Adipocyte (in vitro differentiated cells): ENCODE measurements at regions not wholly inside any gene's neighbourhood (a gene's known extent, or its start where the extent isn't known, plus 50 kb on each side); places are given as distances from the start of the nearest gene placed in this dataset.

Experiments used
- DNase-seq: peaks from one replicate; pipeline ENCODE4 v3.0.0-alpha.2; 2015; ENCODE audit warnings: low read depth
- H3K27me3 ChIP-seq: replicated peaks from 2 replicates; pipeline ENCODE4 v1.7.0; 2013; ENCODE audit warnings: mild to moderate bottlenecking, low read length, moderate library complexity; ENCODE audit not compliant: control insufficient read depth, insufficient read depth
- H3K36me3 ChIP-seq: 2 replicates; pipeline ENCODE4 v1.7.0; 2013; ENCODE audit warnings: low read length, mild to moderate bottlenecking, moderate library complexity; ENCODE audit not compliant: control insufficient read depth, insufficient read depth, severe bottlenecking
- H3K4me1 ChIP-seq: 2 replicates; pipeline ENCODE4 v1.7.0; 2013; ENCODE audit warnings: mild to moderate bottlenecking, low read length, moderate library complexity; ENCODE audit not compliant: control insufficient read depth, insufficient read depth
- H3K4me3 ChIP-seq: 2 replicates; pipeline ENCODE4 v1.7.0; 2013; ENCODE audit warnings: mild to moderate bottlenecking, low read length, moderate library complexity
- H3K9ac ChIP-seq: 2 replicates; pipeline ENCODE4 v1.7.0; 2013; ENCODE audit warnings: mild to moderate bottlenecking, low read length, moderate library complexity
- H3K9me3 ChIP-seq: 2 replicates; pipeline ENCODE4 v1.7.0; 2013; ENCODE audit warnings: mild to moderate bottlenecking, low read length, moderate library complexity; ENCODE audit not compliant: control insufficient read depth

GRCh38 chr22:33221568-33221967 lies 163.4 kb upstream of the SYN3 start:
- peak overlapping the region; percentile 80 for H3K9ac ChIP-seq
- peak; percentile 68 for DNase-seq
- H3K4me1 ChIP-seq: peaks cover 22% of the 10 kb centered on the region
- no peaks in the 10 kb centered on the region for H3K27me3 ChIP-seq
- H3K4me3 ChIP-seq: peak overlapping the region; percentile 79
- H3K9me3 ChIP-seq: no peaks in the 10 kb centered on the region
- no peaks in the 10 kb centered on the region for H3K36me3 ChIP-seq

- Histone ChIP-seq H3K9me3 (no peaks in the 10 kb centered on the region), H3K9ac (peak overlapping the region; percentile 80), H3K4me3 (peak overlapping the region; percentile 79), H3K27me3 (no peaks in the 10 kb centered on the region), H3K36me3 (no peaks in the 10 kb centered on the region), H3K4me1 (peaks cover 22% of the 10 kb centered on the region)
- DNase-seq: peak; percentile 64
Measured at GRCh38 chr22:33220476-33221080, 162.4 kb upstream of the SYN3 start.

- H3K4me3 ChIP-seq: peak overlapping the region; percentile 79
- no peaks in the 10 kb centered on the region for H3K36me3 ChIP-seq
- H3K27me3 ChIP-seq: no peaks in the 10 kb centered on the region
- H3K9me3 ChIP-seq: no peaks in the 10 kb centered on the region
- DNase-seq: no peak
- H3K9ac ChIP-seq: peak overlapping the region; percentile 80
- peaks cover 22% of the 10 kb centered on the region for H3K4me1 ChIP-seq
Measured at GRCh38 chr22:33219648-33220384, 161.6 kb upstream of the SYN3 start.

- no peak for DNase-seq
- no peak overlapping the region for H3K4me3 ChIP-seq
Measured at GRCh38 chr22:33213383-33214075, 155.3 kb upstream of the SYN3 start.

GRCh38 chr22:33209930-33210784 lies 152.0 kb upstream of the SYN3 start:
- peak; percentile 70 for DNase-seq
- Histone ChIP-seq H3K36me3 (no peaks in the 10 kb centered on the region), H3K4me3 (no peak overlapping the region), H3K9me3 (no peaks in the 10 kb centered on the region), H3K27me3 (peaks cover 4% of the 10 kb centered on the region), H3K9ac (no peak overlapping the region), H3K4me1 (no peaks in the 10 kb centered on the region)

More at GRCh38 chr22:33213383-33214075, 155.3 kb upstream of the SYN3 start:
- Histone ChIP-seq H3K9me3 (no peaks in the 10 kb centered on the region), H3K27me3 (no peaks in the 10 kb centered on the region), H3K36me3 (no peaks in the 10 kb centered on the region), H3K4me1 (no peaks in the 10 kb centered on the region), H3K9ac (no peak overlapping the region)

- Histone ChIP-seq H3K4me3 (no peak overlapping the region), H3K4me1 (peaks cover 2% of the 10 kb centered on the region), H3K9ac (no peak overlapping the region), H3K36me3 (no peaks in the 10 kb centered on the region), H3K27me3 (peaks cover 26% of the 10 kb centered on the region), H3K9me3 (peaks cover 2% of the 10 kb centered on the region)
- DNase-seq: no peak
Measured at GRCh38 chr22:33204408-33204807, 146.2 kb upstream of the SYN3 start.

- Histone ChIP-seq H3K9me3 (peaks cover 4% of the 10 kb centered on the region), H3K27me3 (peaks cover 26% of the 10 kb centered on the region), H3K36me3 (no peaks in the 10 kb centered on the region)
Measured at GRCh38 chr22:33202455-33202854, 144.3 kb upstream of the SYN3 start.

GRCh38 chr22:33194529-33195077 lies 136.4 kb upstream of the SYN3 start:
- Histone ChIP-seq H3K4me3 (no peak overlapping the region), H3K4me1 (no peaks in the 10 kb centered on the region), H3K9me3 (peaks cover 4% of the 10 kb centered on the region), H3K36me3 (no peaks in the 10 kb centered on the region), H3K9ac (no peak overlapping the region), H3K27me3 (no peaks in the 10 kb centered on the region)
- DNase-seq: no peak

More at GRCh38 chr22:33202455-33202854, 144.3 kb upstream of the SYN3 start:
- Histone ChIP-seq H3K4me1 (peaks cover 2% of the 10 kb centered on the region), H3K4me3 (no peak overlapping the region), H3K9ac (no peak overlapping the region)
- DNase-seq: no peak

- no peaks in the 10 kb centered on the region for H3K4me1 ChIP-seq
Measured at GRCh38 chr22:33192156-33192555, 134.0 kb upstream of the SYN3 start.

GRCh38 chr22:33188326-33188725 lies 130.1 kb upstream of the SYN3 start:
- H3K4me1 ChIP-seq: no peaks in the 10 kb centered on the region

More at GRCh38 chr22:33192156-33192555, 134.0 kb upstream of the SYN3 start:
- Histone ChIP-seq H3K9me3 (no peaks in the 10 kb centered on the region), H3K36me3 (no peaks in the 10 kb centered on the region), H3K27me3 (no peaks in the 10 kb centered on the region), H3K4me3 (no peak overlapping the region), H3K9ac (no peak overlapping the region)
- DNase-seq: no peak

More at GRCh38 chr22:33188326-33188725, 130.1 kb upstream of the SYN3 start:
- Histone ChIP-seq H3K36me3 (no peaks in the 10 kb centered on the region), H3K9ac (no peak overlapping the region), H3K4me3 (no peak overlapping the region), H3K27me3 (no peaks in the 10 kb centered on the region), H3K9me3 (no peaks in the 10 kb centered on the region)
- no peak for DNase-seq
